Stomach (tissue), 8 donors: ENCODE measurements at regions not wholly inside any gene's neighbourhood (a gene's known extent, or its start where the extent isn't known, plus 50 kb on each side); places are given as distances from the start of the nearest gene placed in this dataset.

ENCODE experiments used
- DNase-seq, 2 donors: peaks; one replicate each; pipeline versions ENCODE4 v3.0.0 to v3.0.0-alpha.2; 2013 to 2019
- H3K27ac ChIP-seq, 5 donors: fragments of 200-600 bp in 4 of 5; sonication (generic) in 4 of 5; one replicate each; pipeline ENCODE4 v1.5.1; 2013 to 2019; ENCODE audit warnings: mild to moderate bottlenecking in 1 of 5, moderate library complexity in 1 of 5
- H3K27me3 ChIP-seq, 3 donors: fragments of 200-600 bp; sonication (generic); one replicate each; pipeline ENCODE4 v1.5.1; 2017 to 2019; ENCODE audit warnings: mixed run types in 1 of 3
- H3K36me3 ChIP-seq, 4 donors: fragments of 200-600 bp; sonication (generic); 1 replicate in 3 of 4; 2 replicates in 1 of 4; pipeline ENCODE4 v1.5.1; 2016 to 2019
- H3K4me1 ChIP-seq, 4 donors: fragments of 200-600 bp; sonication (generic); one replicate each; pipeline ENCODE4 v1.5.1; 2016 to 2019
- H3K4me3 ChIP-seq, 4 donors: fragments of 200-600 bp; sonication (generic) in 3 of 4; one replicate each; pipeline ENCODE4 v1.5.1; 2016 to 2019; ENCODE audit warnings: mild to moderate bottlenecking in 1 of 4
- H3K9me3 ChIP-seq, 4 donors: fragments of 200-600 bp; sonication (generic); one replicate each; pipeline ENCODE4 v1.5.1; 2016 to 2019
- EP300 ChIP-seq: sonication (generic); formaldehyde crosslinking; IDR thresholded peaks from one replicate; pipeline ENCODE4 v1.6.1; 2017; ENCODE audit warnings: antibody characterized with exemption
- POLR2A ChIP-seq, 4 donors: fragments of 450-650 bp; IDR thresholded peaks; one replicate each; pipeline ENCODE4 v1.6.1; 2016; ENCODE audit warnings: antibody characterized with exemption in 4 of 4, control low read depth in 2 of 4, mild to moderate bottlenecking in 1 of 4, moderate library complexity in 1 of 4
- POLR2AphosphoS5 ChIP-seq, 3 donors: sonication (generic); formaldehyde crosslinking; IDR thresholded peaks; one replicate each; pipeline ENCODE4 v1.6.1; 2016; ENCODE audit warnings: antibody characterized with exemption in 3 of 3
- WGBS, 5 donors: extraction: QIAGEN DNeasy Blood & Tissue Kit in 3 of 5; methylation state at CpG; one replicate each; pipeline versions ENCODE4 v1.1.5 to v1.1.7; 2013 to 2018; 5-methylcytosine and 5-hydroxymethylcytosine counted together
- intact Hi-C: fragments of 100-400 bp; cut with DNase I; formaldehyde crosslinking; loops from one replicate; pipeline ENCODE4 v1.15.1; 2023; ENCODE audit warnings: low total_unique reads
- TF ChIP-seq, protein P1 (sequence below), 7 experiments: fragments of 450-650 bp in 4 of 7; fragments of 200-600 bp in 3 of 7; sonication (generic) in 3 of 7; IDR thresholded peaks; one replicate each; pipeline ENCODE4 v1.5.1; 2016 to 2019; ENCODE audit warnings: antibody characterized with exemption in 7 of 7, control low read depth in 2 of 7, mild to moderate bottlenecking in 1 of 7
- donor health status: healthy with polysubstance abuse.
- donor health status: Bipolar disorder and iron deficiency.
- donor health status: healthy.

GRCh38 chr15:47289656-47290055 lies 427.6 kb upstream of the SEMA6D start:
- 87 to 100% (median 93%) methylated on average over 2 of the region's 2 CpGs for WGBS, 5 donors
- intact Hi-C loops = no loop called here

GRCh38 chr15:47291767-47292166 lies 425.5 kb upstream of the SEMA6D start:
- H3K27me3 ChIP-seq = no peaks in the 10 kb centered on the region
- no peak for TF ChIP-seq EP300
- TF ChIP-seq POLR2AphosphoS5 (IDR thresholded peaks at IDR 0.05) = no peak
- no peak for TF ChIP-seq POLR2A (IDR thresholded peaks at IDR 0.05)
- TF ChIP-seq, protein P1, sequence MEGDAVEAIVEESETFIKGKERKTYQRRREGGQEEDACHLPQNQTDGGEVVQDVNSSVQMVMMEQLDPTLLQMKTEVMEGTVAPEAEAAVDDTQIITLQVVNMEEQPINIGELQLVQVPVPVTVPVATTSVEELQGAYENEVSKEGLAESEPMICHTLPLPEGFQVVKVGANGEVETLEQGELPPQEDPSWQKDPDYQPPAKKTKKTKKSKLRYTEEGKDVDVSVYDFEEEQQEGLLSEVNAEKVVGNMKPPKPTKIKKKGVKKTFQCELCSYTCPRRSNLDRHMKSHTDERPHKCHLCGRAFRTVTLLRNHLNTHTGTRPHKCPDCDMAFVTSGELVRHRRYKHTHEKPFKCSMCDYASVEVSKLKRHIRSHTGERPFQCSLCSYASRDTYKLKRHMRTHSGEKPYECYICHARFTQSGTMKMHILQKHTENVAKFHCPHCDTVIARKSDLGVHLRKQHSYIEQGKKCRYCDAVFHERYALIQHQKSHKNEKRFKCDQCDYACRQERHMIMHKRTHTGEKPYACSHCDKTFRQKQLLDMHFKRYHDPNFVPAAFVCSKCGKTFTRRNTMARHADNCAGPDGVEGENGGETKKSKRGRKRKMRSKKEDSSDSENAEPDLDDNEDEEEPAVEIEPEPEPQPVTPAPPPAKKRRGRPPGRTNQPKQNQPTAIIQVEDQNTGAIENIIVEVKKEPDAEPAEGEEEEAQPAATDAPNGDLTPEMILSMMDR (IDR thresholded peaks at IDR 0.05) = no peak
- DNase-seq = no peak
- no peaks in the 10 kb centered on the region for H3K9me3 ChIP-seq
- no peaks in the 10 kb centered on the region for H3K36me3 ChIP-seq
- intact Hi-C loops = no loop called here
- H3K27ac ChIP-seq = no peak overlapping the region
- H3K4me1 ChIP-seq = peaks cover 0 to 15% (median 3%) of the 10 kb centered on the region in 4 donors
- no peak overlapping the region for H3K4me3 ChIP-seq
- WGBS, 5 donors = 59 to 79% (median 61%) methylated on average over 2 of the region's 2 CpGs

More at GRCh38 chr15:47289656-47290055, 427.6 kb upstream of the SEMA6D start:
- no peak overlapping the region for H3K4me3 ChIP-seq
- TF ChIP-seq POLR2A (IDR thresholded peaks at IDR 0.05) (no peak), POLR2AphosphoS5 (IDR thresholded peaks at IDR 0.05) (no peak), EP300 (no peak)
- TF ChIP-seq, protein P1 (IDR thresholded peaks at IDR 0.05) = no peak
- H3K27ac ChIP-seq = no peak overlapping the region
- no peaks in the 10 kb centered on the region for H3K27me3 ChIP-seq
- DNase-seq = no peak
- H3K36me3 ChIP-seq = no peaks in the 10 kb centered on the region
- no peaks in the 10 kb centered on the region for H3K9me3 ChIP-seq
- peaks cover 0 to 15% (median 3%) of the 10 kb centered on the region in 4 donors for H3K4me1 ChIP-seq

- intact Hi-C loops = no loop called here
- Histone ChIP-seq H3K36me3 (no peaks in the 10 kb centered on the region), H3K9me3 (no peaks in the 10 kb centered on the region), H3K4me1 (peaks cover 0 to 15% (median 3%) of the 10 kb centered on the region in 4 donors), H3K27me3 (no peaks in the 10 kb centered on the region), H3K4me3 (no peak overlapping the region), H3K27ac (no peak overlapping the region)
- no peak for DNase-seq
- TF ChIP-seq, protein P1 (IDR thresholded peaks at IDR 0.05) = no peak
- TF ChIP-seq POLR2AphosphoS5 (IDR thresholded peaks at IDR 0.05) = no peak
- no peak for TF ChIP-seq POLR2A (IDR thresholded peaks at IDR 0.05)
- TF ChIP-seq EP300 = no peak
- 61 to 69% (median 68%) methylated on average over 6 of the region's 6 CpGs for WGBS, 5 donors
Observed at GRCh38 chr15:47292638-47293190, 424.6 kb upstream of the SEMA6D start.

DNA sequence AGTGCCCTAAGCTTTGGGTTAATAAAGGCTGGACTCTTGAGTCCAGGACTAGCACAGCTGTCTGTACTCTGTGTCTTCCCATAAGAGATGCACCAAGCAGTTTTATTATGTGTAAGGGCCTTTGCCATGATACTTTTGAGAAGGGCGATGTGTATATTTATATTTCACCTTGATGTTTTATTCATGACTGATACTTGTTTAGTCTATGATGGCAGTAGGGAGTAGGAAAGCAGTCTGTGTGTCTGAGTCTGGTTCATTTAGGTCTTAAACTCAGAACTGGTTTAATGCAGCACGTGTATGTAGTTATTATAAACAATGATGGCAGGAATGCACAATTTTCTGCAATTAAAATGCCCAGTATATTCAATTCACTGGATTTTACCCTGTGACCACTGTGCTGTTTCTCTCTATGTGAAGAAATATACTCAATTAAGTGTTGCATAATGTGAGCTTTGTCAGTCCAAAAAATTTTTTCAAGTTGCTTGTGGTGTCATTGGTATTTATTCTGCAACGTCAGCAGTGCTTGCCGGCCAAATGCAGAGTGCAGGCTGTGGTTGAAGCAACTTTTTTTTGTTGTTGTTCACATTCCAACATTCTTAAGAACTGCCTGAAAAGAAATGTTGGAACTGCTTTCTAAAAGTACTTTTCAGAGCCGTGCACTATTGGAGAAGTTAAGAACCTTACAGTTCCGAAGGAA lies 423.7 kb upstream of the SEMA6D start:
- WGBS, 5 donors = 39 to 60% (median 54%) methylated on average over 6 of the region's 6 CpGs
- Histone ChIP-seq H3K27me3 (no peaks in the 10 kb centered on the region), H3K4me1 (peaks cover 0 to 15% (median 3%) of the 10 kb centered on the region in 4 donors), H3K27ac (peak overlapping the region in 2 of 5 donors; percentile 3 to 53), H3K9me3 (no peaks in the 10 kb centered on the region), H3K4me3 (no peak overlapping the region), H3K36me3 (no peaks in the 10 kb centered on the region)
- TF ChIP-seq POLR2AphosphoS5 (IDR thresholded peaks at IDR 0.05) = peak in 2 of 3 donors; percentile 48 to 57
- TF ChIP-seq, protein P1 (IDR thresholded peaks at IDR 0.05) = no peak
- DNase-seq = peak in 1 of 2 donors; percentile 86
- intact Hi-C loops = no loop called here
